Osteocyte (in vitro differentiated cells): ENCODE measurements at regions not wholly inside any gene's neighbourhood (a gene's known extent, or its start where the extent isn't known, plus 50 kb on each side); places are given as distances from the start of the nearest gene placed in this dataset.

Experiments used
- DNase-seq: peaks from one replicate; pipeline ENCODE4 v3.0.0; 2021; ENCODE audit warnings: mixed read lengths; ENCODE audit not compliant: unreplicated experiment; ENCODE audit errors: extremely low spot score
- H3K27ac Mint-ChIP-seq: one replicate; pipeline ENCODE4 v1.8.0; 2021; ENCODE audit warnings: mild to moderate bottlenecking, mixed read lengths; ENCODE audit not compliant: unreplicated experiment
- H3K27me3 Mint-ChIP-seq: one replicate; pipeline ENCODE4 v1.8.0; 2021; ENCODE audit warnings: mixed read lengths; ENCODE audit not compliant: unreplicated experiment
- H3K36me3 Mint-ChIP-seq: one replicate; pipeline ENCODE4 v1.8.0; 2021; ENCODE audit warnings: mixed read lengths; ENCODE audit not compliant: unreplicated experiment
- H3K4me1 Mint-ChIP-seq: one replicate; pipeline ENCODE4 v1.8.0; 2021; ENCODE audit warnings: mixed read lengths; ENCODE audit not compliant: unreplicated experiment
- H3K4me3 Mint-ChIP-seq: one replicate; pipeline ENCODE4 v1.8.0; 2021; ENCODE audit warnings: mild to moderate bottlenecking, moderate library complexity, mixed read lengths; ENCODE audit not compliant: unreplicated experiment
- H3K9me3 Mint-ChIP-seq: one replicate; pipeline ENCODE4 v1.8.0; 2021; ENCODE audit warnings: mixed read lengths; ENCODE audit not compliant: unreplicated experiment
- CTCF ChIP-seq: fragments of 200-600 bp; sonication (generic); IDR thresholded peaks from 2 replicates; pipeline ENCODE4 v1.5.0; 2021; ENCODE audit warnings: antibody characterized with exemption, mild to moderate bottlenecking, moderate library complexity

GRCh38 chr3:869734-870133 is 223.1 kb upstream of the CNTN6 start:
- Mint-ChIP-seq H3K36me3 (no peaks in the 10 kb centered on the region), H3K27me3 (no peaks in the 10 kb centered on the region), H3K9me3 (no peaks in the 10 kb centered on the region), H3K4me1 (no peaks in the 10 kb centered on the region), H3K27ac (no peak overlapping the region), H3K4me3 (no peak overlapping the region)
- DNase-seq, result no peak
- no peak for TF ChIP-seq CTCF

- H3K4me1 Mint-ChIP-seq, result no peaks in the 10 kb centered on the region
- H3K4me3 Mint-ChIP-seq, result no peak overlapping the region
- TF ChIP-seq CTCF, result no peak
- H3K27ac Mint-ChIP-seq, result no peak overlapping the region
- no peaks in the 10 kb centered on the region for H3K9me3 Mint-ChIP-seq
- no peak for DNase-seq
- no peaks in the 10 kb centered on the region for H3K27me3 Mint-ChIP-seq
- no peaks in the 10 kb centered on the region for H3K36me3 Mint-ChIP-seq
Measured at GRCh38 chr3:871651-872050, 221.2 kb upstream of the CNTN6 start.

- H3K4me1 Mint-ChIP-seq, result no peaks in the 10 kb centered on the region
- DNase-seq, result no peak
- no peak overlapping the region for H3K27ac Mint-ChIP-seq
Measured at GRCh38 chr3:877001-877400, 215.8 kb upstream of the CNTN6 start.

GRCh38 chr3:878746-879145 is 214.1 kb upstream of the CNTN6 start:
- H3K27ac Mint-ChIP-seq, result no peak overlapping the region
- no peak for TF ChIP-seq CTCF
- H3K4me1 Mint-ChIP-seq, result no peaks in the 10 kb centered on the region
- H3K9me3 Mint-ChIP-seq, result peaks cover 9% of the 10 kb centered on the region
- H3K4me3 Mint-ChIP-seq, result no peak overlapping the region
- no peak for DNase-seq
- no peaks in the 10 kb centered on the region for H3K27me3 Mint-ChIP-seq
- no peaks in the 10 kb centered on the region for H3K36me3 Mint-ChIP-seq

More at GRCh38 chr3:877001-877400, 215.8 kb upstream of the CNTN6 start:
- Mint-ChIP-seq H3K36me3 (no peaks in the 10 kb centered on the region), H3K27me3 (no peaks in the 10 kb centered on the region), H3K9me3 (peaks cover 4% of the 10 kb centered on the region), H3K4me3 (no peak overlapping the region)
- TF ChIP-seq CTCF, result no peak

- H3K27me3 Mint-ChIP-seq, result no peaks in the 10 kb centered on the region
- H3K4me3 Mint-ChIP-seq, result no peak overlapping the region
- H3K36me3 Mint-ChIP-seq, result no peaks in the 10 kb centered on the region
- no peaks in the 10 kb centered on the region for H3K4me1 Mint-ChIP-seq
- H3K9me3 Mint-ChIP-seq, result peaks cover 9% of the 10 kb centered on the region
- no peak for TF ChIP-seq CTCF
- no peak overlapping the region for H3K27ac Mint-ChIP-seq
- DNase-seq, result no peak
Measured at GRCh38 chr3:880371-880770, 212.5 kb upstream of the CNTN6 start.
